ENCODE measurements at regions not wholly inside any gene's neighbourhood (a gene's known extent, or its start where the extent isn't known, plus 50 kb on each side); places are given as distances from the start of the nearest gene placed in this dataset.

DNA sequence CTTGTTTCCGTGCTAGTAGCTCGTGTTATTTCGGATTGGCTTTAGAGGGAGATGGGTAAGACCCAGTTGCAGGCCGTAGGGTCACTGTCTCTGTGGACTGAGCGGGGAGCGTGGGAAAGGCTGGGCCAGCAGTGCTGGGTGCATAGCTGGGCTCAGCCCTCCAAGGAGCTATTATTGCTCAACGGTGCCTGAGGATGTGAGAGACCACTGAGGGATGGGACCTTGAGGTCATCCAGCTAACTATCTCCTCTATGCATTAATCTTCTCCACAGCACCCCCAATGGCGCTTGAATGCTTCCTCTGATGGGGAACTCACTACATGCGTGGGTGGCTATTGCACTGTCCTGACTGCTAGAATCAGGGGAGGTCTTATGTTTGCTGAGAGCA, 126.1 kb upstream of the FOXF1 start:
- DNase-seq (ENCODE audit: low spot score): no peak

DNA sequence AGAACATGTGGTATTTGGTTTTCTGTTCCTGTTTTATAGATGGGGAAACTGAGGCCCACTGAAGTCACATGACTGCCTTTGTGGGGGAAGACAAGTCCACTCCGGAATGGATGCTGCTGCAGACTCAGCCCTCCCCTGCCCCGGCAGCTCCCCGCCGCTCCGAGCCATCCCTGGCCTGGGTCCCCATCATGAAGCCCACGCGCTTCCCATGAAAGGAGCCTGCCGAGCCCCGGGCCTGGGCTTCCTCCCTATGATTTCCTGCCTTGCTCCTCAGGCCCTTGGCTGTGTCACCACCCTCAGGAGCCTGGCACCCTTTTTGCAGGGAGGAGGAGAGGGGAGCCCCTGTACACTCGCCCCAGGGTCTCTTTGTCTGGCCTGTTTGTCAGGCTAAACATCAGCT, 125.3 kb upstream of the FOXF1 start:
- no peak for DNase-seq (ENCODE audit: low spot score)

DNA sequence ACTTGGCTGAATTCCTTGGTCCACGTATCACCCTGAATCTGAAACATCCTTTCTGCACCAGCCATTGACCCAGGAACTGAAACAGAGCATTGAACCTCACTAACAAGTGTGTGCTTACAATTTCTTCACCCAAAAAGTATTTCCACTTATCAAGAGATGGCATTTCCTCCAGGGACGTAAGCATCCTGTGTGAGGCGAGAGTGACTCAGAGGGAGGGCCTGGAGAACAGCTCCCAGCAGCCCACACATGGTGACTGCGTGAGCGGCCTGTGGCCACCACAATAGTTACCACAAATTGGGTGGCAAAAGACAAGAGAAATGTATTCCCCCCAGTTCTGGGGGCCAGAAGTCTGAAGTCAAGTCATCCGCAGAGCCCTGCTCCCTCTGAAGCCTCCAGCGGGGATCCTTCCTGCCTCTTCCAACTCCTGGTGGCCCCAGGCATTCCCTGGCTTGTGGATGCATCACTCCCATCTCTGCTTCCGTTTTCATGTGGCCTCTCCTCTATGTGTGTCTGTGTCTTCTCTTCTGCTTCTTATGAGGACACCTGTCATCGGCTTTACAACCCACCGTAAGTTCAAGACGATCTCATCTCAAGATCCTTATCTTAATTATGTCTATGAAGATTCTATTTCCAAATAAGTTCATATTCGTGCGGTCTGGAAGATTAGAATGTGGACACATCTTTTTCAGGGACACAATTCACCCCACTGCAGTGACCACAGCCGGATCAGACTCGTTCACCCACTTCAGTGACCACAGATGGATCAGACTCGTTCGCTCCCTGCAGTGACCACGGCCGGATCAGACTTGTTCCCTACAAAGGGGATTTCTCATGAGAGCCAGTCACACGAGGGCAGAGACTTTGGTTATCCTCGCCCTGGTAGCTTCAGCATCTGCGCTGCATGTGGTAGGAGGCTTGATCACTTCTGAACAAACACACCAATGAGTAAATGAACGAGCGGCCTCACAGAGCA, 122.6 kb upstream of the FOXF1 start:
- no peak for DNase-seq (ENCODE audit: low spot score)

DNA sequence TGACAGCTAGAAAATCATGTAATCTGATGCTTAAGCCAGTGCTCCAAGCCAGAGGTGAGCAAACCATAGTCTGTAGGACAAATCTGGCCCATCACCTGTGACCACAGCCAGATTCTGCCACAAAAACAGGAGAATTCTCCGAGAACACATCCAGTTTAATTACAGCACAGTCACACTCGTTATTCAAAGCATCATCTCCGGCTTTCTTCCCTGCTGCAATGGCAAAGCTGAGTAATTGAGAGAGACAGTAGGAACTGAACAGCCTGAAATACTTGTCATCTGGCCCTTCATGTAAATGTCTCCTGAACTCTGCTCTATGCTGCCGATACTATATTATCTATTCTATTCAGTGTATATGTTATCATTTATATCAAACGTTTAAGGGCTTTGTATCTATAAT, 121.4 kb upstream of the FOXF1 start:
- no peak for DNase-seq (ENCODE audit: low spot score)

DNA sequence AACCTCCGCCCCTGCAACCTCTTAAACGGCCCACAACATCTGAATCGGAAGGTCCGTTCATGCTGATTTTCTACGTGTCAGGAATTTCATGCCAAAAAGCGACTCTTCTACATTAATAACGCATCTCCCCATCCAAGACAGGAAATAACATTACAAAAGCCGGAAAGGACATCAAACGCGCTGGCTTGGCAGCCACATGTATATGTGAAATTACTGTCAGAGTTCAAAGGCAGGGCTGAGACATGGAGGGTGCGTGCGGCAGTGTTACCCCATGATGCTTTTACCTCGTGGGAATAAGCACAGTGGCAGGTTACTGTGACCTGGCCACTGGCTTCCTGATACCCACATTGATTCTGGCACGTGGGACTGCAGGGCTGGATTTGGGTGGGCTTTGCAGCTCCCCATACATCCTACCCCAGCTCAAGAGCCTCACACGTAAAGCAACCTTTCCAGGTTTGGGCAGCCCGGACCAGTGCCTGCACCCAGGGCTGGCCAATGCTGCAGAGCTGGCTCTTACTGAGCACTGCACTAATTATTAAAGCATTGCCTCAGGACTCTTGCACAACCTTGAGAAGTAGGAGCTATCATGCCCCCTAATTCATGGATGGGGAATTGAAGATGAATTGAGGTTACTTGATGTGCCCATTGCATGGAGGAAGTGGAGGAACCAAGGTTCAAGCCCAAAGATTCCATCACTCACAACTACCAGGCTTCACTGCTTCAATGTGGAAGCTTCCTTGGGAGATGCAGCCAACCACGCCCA, 120.6 kb upstream of the FOXF1 start:
- DNase-seq (ENCODE audit: low spot score): no peak

DNA sequence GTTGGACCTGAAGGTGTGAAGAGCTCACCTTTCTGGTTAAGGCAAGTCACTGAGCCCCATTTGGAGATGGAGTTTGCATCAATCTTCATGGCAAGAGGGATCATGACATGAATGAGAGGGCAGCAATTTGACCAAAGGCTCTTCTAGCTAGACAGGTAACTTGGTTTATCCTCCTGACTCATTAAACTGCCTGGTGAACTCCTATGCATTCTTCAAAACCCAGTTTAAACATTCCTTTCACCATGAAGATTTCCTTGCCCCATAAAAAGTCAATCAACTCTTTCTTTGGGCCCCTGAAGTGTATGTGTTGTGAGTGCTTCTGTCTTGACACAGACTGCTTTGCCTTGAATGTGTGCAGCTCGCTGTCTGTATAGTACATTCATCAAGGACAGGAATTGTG, 120.0 kb upstream of the FOXF1 start:
- DNase-seq (ENCODE audit: low spot score): no peak

DNA sequence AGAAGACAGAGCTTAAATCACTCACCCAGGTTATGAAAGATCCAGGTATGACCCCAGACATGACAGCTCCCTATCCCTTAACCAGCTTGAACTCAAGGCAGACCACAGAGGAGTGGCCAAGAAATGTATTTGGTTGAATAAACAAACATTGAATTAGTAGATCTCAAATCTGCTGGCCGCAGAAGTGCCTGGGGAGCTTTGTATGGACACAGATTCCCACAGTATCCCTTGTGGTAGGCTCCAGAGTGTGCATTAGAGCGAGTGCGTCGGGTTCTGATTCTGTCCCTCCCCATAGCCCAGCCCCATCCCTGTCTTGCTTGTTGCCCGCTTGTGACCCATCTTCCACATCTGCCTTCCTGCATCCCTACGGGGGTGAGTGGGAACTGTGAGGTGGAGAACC, 118.8 kb upstream of the FOXF1 start:
- DNase-seq (ENCODE audit: low spot score): no peak

DNA sequence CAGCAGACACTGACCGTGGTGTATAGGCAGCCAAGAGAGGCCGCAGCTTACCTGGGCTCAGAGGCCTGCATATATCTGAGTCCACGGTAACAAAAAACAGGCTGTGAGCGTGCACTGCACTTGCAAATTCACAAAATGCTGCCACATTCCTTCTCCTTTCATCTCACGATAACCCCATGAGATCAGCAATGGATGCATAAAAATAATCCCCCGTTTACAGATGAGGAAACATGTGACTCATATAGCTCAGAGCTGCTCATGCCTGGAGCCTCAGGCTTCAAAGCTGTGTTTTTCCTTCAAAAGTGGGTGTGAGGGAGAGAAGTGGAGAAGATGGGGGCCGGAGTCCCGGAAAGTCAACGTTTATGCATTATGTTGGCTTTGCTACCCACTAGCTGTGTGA, 118.3 kb upstream of the FOXF1 start:
- no peak for DNase-seq (ENCODE audit: low spot score)

DNA sequence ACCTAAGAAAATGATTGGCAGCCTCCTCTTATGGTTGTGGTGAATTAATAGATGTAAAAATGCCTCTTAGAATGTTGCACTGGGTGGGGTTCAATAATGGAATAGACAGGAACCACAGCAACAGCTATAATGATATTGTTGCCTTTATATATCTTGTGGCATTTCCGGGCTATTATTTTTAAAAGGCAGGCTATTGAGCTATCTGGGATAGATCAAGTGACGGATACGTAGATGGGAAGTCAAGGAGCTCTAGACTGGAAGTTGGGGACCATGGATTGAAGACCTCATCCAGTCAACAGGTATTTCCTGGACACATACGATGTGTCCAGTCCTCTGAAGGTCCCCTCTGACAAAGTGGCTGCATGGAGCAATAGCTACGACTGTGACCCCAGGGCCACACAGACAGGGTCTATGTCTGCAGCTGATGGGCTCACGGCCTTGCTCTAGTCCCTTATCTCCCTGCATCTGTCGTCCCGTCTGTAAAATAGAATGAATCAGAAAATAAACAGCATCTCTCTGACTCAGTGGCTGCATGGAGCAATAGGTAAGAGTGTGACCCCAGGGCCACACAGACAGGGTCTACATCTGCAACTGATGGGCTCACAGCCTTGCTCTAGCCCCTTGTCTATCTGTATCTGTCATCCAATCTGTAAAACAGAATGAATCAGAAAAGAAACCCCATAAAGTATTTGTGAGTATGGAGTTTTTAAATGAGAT, 117.7 kb upstream of the FOXF1 start:
- DNase-seq (ENCODE audit: low spot score): no peak

DNA sequence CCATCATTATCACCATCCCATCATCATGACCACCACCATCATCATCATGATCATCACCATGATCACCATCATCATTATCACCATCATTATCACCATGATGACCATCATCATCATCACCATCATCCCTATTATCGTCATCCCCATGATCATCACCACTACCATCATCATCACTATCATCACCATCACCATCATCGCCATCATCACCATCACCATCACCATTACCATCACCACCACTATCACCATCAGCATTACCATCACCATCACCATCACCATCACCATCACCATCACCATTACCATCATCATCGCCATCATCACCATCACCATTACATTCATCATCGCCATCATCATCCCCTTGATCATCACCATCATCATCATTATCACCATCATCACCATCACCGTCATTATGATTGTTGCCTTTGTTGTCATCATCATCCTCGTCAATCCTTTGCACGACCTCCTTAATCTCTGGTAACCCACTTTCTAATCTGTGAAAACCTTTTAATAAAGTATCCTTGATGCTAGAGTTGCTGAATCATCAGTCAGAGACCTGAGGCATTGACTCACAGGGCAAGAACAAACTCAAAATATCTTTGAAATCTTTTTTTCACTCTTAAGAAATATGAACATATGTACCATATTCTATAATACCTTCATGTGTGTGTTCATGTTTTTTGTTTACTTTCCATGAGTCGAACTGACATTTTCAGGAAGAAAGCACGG, 116.3 kb upstream of the FOXF1 start:
- no peak for DNase-seq (ENCODE audit: low spot score)

DNA sequence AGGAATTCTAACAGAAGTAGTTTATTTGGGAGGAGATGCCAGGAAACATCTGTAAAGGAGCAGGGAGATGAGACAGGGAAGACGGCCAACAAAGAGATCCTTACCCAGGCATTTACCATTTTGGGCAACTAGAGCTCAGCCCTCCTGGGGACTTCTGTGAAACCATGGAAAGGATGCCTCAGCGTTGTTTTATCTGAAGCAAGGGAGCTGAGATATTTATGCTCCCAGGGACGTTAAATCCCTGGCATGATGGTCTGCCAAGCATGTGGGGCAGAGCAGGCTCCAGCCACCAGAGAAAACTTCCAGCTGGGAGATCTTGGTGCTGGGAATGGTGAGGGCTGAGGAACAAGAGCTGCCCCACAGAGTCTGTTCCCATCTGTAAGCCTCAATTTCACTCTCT, 114.8 kb upstream of the FOXF1 start:
- no peak for DNase-seq (ENCODE audit: low spot score)

DNA sequence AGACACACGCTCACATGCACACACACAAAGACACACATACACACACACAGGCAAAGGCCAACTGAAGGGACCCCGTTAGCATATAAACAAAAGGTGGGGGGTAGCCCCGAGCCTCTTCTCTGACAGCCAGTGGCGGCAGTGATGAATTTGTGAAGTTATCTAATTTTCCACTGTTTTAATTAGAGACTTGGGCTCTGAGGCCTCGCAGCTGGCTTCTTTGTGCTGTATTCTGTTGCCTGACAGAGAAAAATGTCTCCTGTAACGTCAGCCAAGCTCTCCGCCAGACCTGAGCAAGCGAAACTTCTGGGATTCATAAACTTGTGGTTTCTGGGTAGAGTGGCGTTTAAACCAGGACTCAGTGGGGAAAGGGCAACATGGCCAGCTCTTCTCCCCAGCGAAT, 113.9 kb upstream of the FOXF1 start:
- DNase-seq (ENCODE audit: low spot score): no peak

DNA sequence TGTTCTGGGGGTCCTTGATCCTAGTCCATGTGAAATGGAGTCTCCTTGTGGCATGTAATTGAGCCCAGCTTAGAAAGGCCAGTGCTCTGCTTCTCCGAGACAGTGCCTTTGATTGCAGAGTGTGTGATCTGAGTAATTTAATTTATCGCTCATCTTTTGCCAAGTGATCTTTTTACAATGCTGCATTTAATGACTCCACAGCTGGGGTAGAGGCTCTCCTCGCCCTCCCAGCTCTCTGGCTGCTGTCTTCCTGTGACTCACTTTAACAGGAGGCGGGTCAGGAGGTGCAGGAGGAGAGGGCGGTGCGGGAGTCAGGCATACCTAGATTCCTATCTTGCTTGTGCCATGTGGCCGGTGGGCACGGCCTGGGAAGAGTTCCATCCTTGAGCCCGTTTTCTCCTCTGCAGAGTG, 113.4 kb upstream of the FOXF1 start:
- no peak for DNase-seq (ENCODE audit: low spot score)

DNA sequence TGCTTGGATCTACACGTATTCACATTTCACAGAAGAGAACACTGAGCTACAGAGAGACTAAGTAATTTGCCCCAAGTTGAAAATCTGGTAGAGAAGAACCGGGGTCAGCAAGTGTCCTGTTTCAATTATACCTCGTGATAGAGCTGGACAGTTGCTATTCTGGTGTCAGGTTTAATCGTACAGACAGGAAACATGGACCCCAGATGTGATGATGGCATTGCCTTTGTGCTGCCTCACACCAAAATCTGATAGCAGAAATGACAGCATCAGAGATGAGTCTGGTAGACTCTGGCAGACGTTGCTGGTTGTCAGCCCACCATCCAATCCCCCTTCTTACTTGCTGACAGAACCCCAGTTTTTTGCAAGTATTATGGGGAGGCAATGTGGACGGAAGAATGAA, 112.1 kb upstream of the FOXF1 start:
- DNase-seq (ENCODE audit: low spot score): no peak

DNA sequence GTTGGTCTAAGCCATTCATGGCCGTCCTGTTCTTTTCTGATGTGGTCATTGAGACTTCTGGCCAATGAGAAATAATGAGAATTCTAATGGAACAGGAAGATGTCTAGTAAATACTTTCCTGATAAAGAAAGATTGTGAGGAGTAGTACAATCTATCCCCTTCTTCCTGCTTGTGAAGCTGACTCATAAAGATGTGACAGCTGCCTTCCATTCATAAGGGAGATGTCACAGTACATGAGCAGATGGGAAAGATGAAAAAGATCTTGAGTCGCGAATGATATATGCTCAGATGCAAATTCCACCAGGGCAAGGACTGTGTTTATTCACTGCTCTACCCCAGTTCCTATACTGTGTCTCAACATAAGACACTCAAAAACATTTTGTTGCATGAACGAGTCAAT, 111.7 kb upstream of the FOXF1 start:
- no peak for DNase-seq (ENCODE audit: low spot score)

DNA sequence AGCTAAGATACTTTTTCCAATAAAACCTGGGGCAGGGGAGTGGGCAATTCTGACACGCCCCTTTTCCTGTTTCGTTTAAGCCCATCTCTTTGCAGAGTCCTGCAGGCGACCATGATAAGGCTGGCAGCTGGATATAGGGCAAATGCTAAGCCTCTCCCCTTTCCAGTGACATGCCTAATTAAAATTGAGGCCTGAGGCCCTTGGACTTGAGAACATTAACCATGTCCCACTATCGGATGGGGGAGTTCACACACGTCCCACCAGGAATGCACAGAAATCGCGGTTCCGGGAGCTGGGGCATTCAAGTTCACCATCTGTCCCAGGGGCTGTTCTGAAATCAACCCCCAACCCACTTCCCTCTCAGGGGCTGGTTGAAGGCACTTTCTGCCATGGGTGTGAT, 109.2 kb upstream of the FOXF1 start:
- no peak for DNase-seq (ENCODE audit: low spot score)

DNA sequence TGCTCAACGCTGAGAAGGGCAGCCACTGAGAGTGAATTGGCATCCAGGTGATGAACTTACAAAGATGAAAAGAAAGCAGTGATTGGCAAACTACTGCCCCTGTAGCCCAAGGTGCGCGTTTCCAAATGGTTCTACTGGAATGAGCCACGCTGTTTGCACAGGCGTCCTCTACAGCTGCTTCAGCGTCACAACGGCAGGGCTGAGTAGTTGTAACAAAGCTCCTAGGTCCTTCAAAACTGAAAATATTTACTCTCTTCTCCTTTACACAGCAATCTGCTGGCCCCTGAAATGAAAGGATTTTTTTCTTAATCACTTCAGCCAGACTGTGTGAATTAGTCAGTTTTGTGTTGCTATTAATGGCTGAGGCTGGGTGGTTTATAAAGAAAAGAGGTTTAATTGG, 107.2 kb upstream of the FOXF1 start:
- no peak for DNase-seq (ENCODE audit: low spot score)

DNA sequence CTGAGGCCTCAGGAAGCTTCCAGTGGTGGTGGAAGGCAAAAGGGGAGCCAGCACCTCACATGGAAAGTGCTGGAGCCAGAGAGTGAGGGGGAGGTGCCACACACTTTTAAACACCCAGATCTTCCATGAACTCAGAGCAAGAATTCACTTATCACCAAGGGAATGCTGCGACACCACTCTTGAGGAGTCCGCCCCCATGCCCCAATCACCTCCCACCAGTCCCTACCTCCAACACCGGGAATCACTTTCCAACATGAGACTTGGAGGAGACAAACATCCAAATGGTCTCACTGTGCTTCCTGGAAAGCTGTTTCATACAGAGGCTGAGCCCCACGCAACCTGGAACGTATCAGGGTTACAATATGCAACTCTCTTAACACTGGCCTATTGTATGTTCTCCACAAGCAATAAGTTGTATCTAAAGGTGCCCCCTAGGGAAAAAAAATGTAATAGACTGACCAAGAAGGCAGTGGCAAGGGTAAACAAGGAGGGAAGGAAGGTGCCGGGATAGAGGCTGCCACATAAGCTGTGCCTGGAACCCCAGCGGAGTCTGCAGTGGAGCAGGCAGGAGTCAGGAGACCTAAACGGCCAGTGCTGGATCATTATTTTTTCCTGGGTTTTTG, 106.7 kb upstream of the FOXF1 start:
- no peak for DNase-seq (ENCODE audit: low spot score)

DNA sequence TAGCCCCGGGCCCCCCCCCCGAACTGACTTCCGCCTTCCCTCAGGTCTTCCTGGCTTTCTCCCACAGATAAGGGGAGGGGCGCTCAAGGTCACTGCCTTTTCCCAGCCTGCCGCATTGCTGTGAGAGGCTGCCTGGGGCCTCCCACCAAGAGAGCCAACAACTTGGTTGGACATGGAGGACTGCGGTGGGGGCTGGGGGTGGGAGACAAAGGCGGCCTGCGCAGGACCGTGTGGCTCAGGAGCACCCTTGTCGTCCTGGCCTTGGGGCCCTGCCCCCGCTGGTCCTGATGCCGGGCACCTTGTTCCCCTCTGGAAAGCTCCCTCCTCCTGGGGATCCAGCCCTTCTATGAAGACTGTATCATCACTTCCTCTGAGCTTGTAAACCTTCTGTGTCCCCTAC, 105.6 kb upstream of the FOXF1 start:
- no peak for DNase-seq (ENCODE audit: low spot score)

DNA sequence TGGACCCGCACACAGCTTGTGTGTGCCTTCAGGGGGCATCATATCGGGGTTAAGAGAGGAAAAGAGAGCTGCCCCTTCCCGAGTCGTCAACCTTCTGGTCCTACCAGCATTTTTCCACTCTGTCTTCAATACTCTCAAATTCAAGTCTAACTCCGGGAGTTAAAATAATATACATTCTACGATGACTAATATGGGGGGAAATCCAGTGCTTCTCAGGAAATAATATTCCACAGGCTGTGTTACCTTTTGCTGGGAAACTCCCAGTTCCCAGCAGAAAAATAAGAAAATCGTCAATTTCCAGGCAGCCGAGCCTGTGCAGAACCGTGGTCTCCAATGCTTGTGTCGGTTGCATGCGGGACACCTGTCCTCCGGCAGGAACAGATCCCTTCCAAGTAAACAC, 105.0 kb upstream of the FOXF1 start:
- DNase-seq (ENCODE audit: low spot score): no peak

DNA sequence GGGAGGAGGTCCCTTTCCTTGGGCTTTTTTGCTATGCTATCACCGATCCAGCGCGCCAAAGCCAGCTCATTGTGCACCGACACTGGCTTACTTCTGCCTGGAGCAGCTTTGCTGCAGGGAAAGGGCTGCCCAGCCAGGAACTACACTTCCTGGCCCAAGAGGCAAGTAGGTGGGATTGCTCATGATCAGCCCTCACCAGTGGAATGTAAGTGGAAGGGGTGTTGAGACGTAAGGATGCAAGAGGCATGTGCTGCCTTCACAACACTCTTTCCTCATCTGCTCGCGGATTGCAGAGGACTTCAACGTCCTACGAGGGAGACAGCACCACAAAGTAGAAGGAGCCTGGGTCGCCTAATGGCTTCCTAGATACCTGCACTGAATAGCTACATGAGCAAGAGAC, 104.3 kb upstream of the FOXF1 start:
- DNase-seq (ENCODE audit: low spot score): no peak

DNA sequence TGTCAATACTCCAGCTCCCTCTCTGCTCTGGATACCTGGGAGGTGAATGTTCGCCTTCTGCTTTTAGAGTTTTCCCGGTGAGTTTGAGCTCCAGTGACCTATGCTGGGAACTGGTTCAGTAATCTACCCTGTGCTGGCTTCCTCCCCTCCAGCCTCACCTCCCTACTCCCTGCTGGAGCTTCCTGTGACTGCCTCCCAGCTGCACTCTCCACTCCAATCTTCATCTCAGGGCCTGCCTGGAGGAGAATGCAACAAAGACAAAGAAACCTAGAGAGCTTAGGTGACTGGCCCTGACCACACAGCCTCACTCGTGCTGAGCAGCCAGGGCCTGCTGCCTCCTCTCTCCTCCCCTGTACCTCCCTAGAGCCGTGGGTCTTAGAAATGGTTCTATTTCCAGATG, 101.6 kb upstream of the FOXF1 start:
- no peak for DNase-seq (ENCODE audit: low spot score)

Measured in germinal center (tissue), 1 donor.